ENCODE measurements at regions not wholly inside any gene's neighbourhood (a gene's known extent, or its start where the extent isn't known, plus 50 kb on each side); places are given as distances from the start of the nearest gene placed in this dataset.
"Not testable (repeated sequence)": the region's sequence is repeated elsewhere in the genome, so short reads cannot be mapped to it uniquely, and the experiment has no call there.

- no peaks in the 10 kb centered on the region for H3K27me3 ChIP-seq
- H3K4me3 ChIP-seq: no peak overlapping the region
- H3K36me3 ChIP-seq: no peaks in the 10 kb centered on the region
- WGBS, 2 donors: 51 to 59% methylated on average over 2 of the region's 2 CpGs
- no peak overlapping the region for H3K27ac ChIP-seq
- TF ChIP-seq EP300 (IDR thresholded peaks at IDR 0.05): no peak
- no peak for TF ChIP-seq POLR2A (IDR thresholded peaks at IDR 0.05)
- no peak for TF ChIP-seq CTCF (IDR thresholded peaks at IDR 0.05)
- H3K4me1 ChIP-seq: no peaks in the 10 kb centered on the region
- no peak for DNase-seq (ENCODE audit: low spot score in 2 of 2)
- H3K9me3 ChIP-seq: no peaks in the 10 kb centered on the region
Observed at GRCh38 chr3:87488765-87489164, 212.4 kb upstream of the POU1F1 start.

GRCh38 chr3:87486635-87487034 is 210.3 kb upstream of the POU1F1 start:
- H3K27me3 ChIP-seq; H3K4me1 ChIP-seq; H3K9me3 ChIP-seq; H3K4me3 ChIP-seq; H3K27ac ChIP-seq; DNase-seq (ENCODE audit: low spot score in 2 of 2); H3K36me3 ChIP-seq: not testable (repeated sequence)
- 74% methylated on average over 3 of the region's 3 CpGs for WGBS, 2 donors

- Histone ChIP-seq H3K27me3 (no peaks in the 10 kb centered on the region), H3K9me3 (no peaks in the 10 kb centered on the region), H3K4me3 (no peak overlapping the region), H3K36me3 (no peaks in the 10 kb centered on the region), H3K4me1 (no peaks in the 10 kb centered on the region), H3K27ac (no peak overlapping the region)
- TF ChIP-seq POLR2A (IDR thresholded peaks at IDR 0.05) (no peak), EP300 (IDR thresholded peaks at IDR 0.05) (no peak), CTCF (IDR thresholded peaks at IDR 0.05) (no peak)
- WGBS, 2 donors: 20 to 43% methylated on average over 2 of the region's 2 CpGs
- no peak for DNase-seq (ENCODE audit: low spot score in 2 of 2)
Observed at GRCh38 chr3:87486115-87486514, 209.7 kb upstream of the POU1F1 start.

- Histone ChIP-seq H3K27ac (no peak overlapping the region), H3K9me3 (no peaks in the 10 kb centered on the region), H3K4me3 (no peak overlapping the region), H3K27me3 (no peaks in the 10 kb centered on the region), H3K36me3 (no peaks in the 10 kb centered on the region), H3K4me1 (no peaks in the 10 kb centered on the region)
- 74 to 78% methylated on average over 3 of the region's 3 CpGs for WGBS, 2 donors
- DNase-seq (ENCODE audit: low spot score in 2 of 2): no peak
- TF ChIP-seq EP300 (IDR thresholded peaks at IDR 0.05): no peak
- no peak for TF ChIP-seq CTCF (IDR thresholded peaks at IDR 0.05)
- TF ChIP-seq POLR2A (IDR thresholded peaks at IDR 0.05): no peak
Observed at GRCh38 chr3:87478716-87479115, 202.3 kb upstream of the POU1F1 start.

- H3K4me1 ChIP-seq: no peaks in the 10 kb centered on the region
- H3K36me3 ChIP-seq: no peaks in the 10 kb centered on the region
- H3K4me3 ChIP-seq: no peak overlapping the region
- H3K9me3 ChIP-seq: no peaks in the 10 kb centered on the region
- TF ChIP-seq POLR2A (IDR thresholded peaks at IDR 0.05): no peak
- TF ChIP-seq CTCF (IDR thresholded peaks at IDR 0.05): no peak
- no peak for TF ChIP-seq EP300 (IDR thresholded peaks at IDR 0.05)
- DNase-seq (ENCODE audit: low spot score in 2 of 2): no peak
- no peaks in the 10 kb centered on the region for H3K27me3 ChIP-seq
- no peak overlapping the region for H3K27ac ChIP-seq
Observed at GRCh38 chr3:87473944-87474343, 197.6 kb upstream of the POU1F1 start.

GRCh38 chr3:87468938-87469337 is 192.6 kb upstream of the POU1F1 start:
- Histone ChIP-seq H3K4me3 (no peak overlapping the region), H3K27me3 (no peaks in the 10 kb centered on the region), H3K4me1 (no peaks in the 10 kb centered on the region), H3K9me3 (peaks cover 0 to 9% (median 0%) of the 10 kb centered on the region in 4 donors), H3K36me3 (no peaks in the 10 kb centered on the region), H3K27ac (no peak overlapping the region)
- TF ChIP-seq EP300 (IDR thresholded peaks at IDR 0.05) (no peak), POLR2A (IDR thresholded peaks at IDR 0.05) (no peak), CTCF (IDR thresholded peaks at IDR 0.05) (no peak)
- DNase-seq (ENCODE audit: low spot score in 2 of 2): no peak
